Keratinocyte (primary cell): ENCODE measurements at regions not wholly inside any gene's neighbourhood (a gene's known extent, or its start where the extent isn't known, plus 50 kb on each side); places are given as distances from the start of the nearest gene placed in this dataset.

Experiments
- DNase-seq: peaks from one replicate; pipeline ENCODE4 v3.0.0-alpha.2; 2011; ENCODE audit warnings: low read depth, missing footprints, low spot score
- FAIRE-seq: peaks from 2 replicates; lab custom pipeline; 2011; peaks lifted over from hg19 to GRCh38; lab: Jason Lieb, UNC
- H2AFZ ChIP-seq: 2 replicates; pipeline ENCODE4 v1.6.0; 2012; ENCODE audit warnings: low read length, control low read depth, inconsistent platforms; ENCODE audit not compliant: control insufficient read depth
- H3K27ac ChIP-seq: 2 replicates; pipeline ENCODE4 v1.5.1; 2011; ENCODE audit warnings: low read length; ENCODE audit not compliant: control insufficient read depth, insufficient read depth
- H3K27me3 ChIP-seq: 3 replicates; pipeline ENCODE4 v1.6.0; 2011; ENCODE audit warnings: low read length; ENCODE audit not compliant: control insufficient read depth, insufficient read depth; ENCODE audit errors: extremely low read depth
- H3K36me3 ChIP-seq, 2 experiments: 2 replicates in 1 of 2; 3 replicates in 1 of 2; pipeline ENCODE4 v1.5.1; 2011; ENCODE audit warnings: low read length in 2 of 2, mild to moderate bottlenecking in 1 of 2; ENCODE audit not compliant: control insufficient read depth in 2 of 2, insufficient read depth in 2 of 2; ENCODE audit errors: extremely low read depth in 1 of 2
- H3K4me1 ChIP-seq: 3 replicates; pipeline ENCODE4 v1.5.1; 2011; ENCODE audit warnings: low read length; ENCODE audit not compliant: control insufficient read depth, insufficient read depth; ENCODE audit errors: extremely low read depth
- H3K4me2 ChIP-seq: 3 replicates; pipeline ENCODE4 v1.6.0; 2011; ENCODE audit warnings: low read depth, low read length; ENCODE audit not compliant: control insufficient read depth, insufficient read depth; ENCODE audit errors: extremely low read depth
- H3K4me3 ChIP-seq, 3 experiments: fragments of 200-600 bp in 1 of 3; sonication (generic) in 1 of 3; 2 replicates in 2 of 3; 3 replicates in 1 of 3; pipeline ENCODE4 v1.5.1; 2011 to 2016; ENCODE audit warnings: low read length in 3 of 3, mild to moderate bottlenecking in 3 of 3, control low read depth in 2 of 3, inconsistent platforms in 1 of 3, low read depth in 1 of 3, mixed read lengths in 1 of 3, mixed run types in 1 of 3, moderate library complexity in 1 of 3; ENCODE audit not compliant: control insufficient read depth in 2 of 3, insufficient read depth in 2 of 3; ENCODE audit errors: extremely low read depth in 1 of 3
- H3K79me2 ChIP-seq: 2 replicates; pipeline ENCODE4 v1.6.0; 2012; ENCODE audit warnings: low read length; ENCODE audit not compliant: control insufficient read depth, insufficient read depth
- H3K9ac ChIP-seq: 3 replicates; pipeline ENCODE4 v1.6.0; 2011; ENCODE audit warnings: low read length; ENCODE audit not compliant: control insufficient read depth, insufficient read depth; ENCODE audit errors: extremely low read depth
- H3K9me1 ChIP-seq: 3 replicates; pipeline ENCODE4 v1.6.0; 2011; ENCODE audit warnings: low read length; ENCODE audit not compliant: control insufficient read depth, insufficient read depth; ENCODE audit errors: extremely low read depth
- H3K9me3 ChIP-seq: 2 replicates; pipeline ENCODE4 v1.5.1; 2012; ENCODE audit warnings: low read depth, low read length; ENCODE audit not compliant: control insufficient read depth
- H4K20me1 ChIP-seq: 3 replicates; pipeline ENCODE4 v1.6.0; 2011; ENCODE audit warnings: low read length; ENCODE audit not compliant: control insufficient read depth, insufficient read depth; ENCODE audit errors: extremely low read depth
- CTCF ChIP-seq, 3 experiments: IDR thresholded peaks in 1 of 3; conservative IDR thresholded peaks in 1 of 3; optimal IDR thresholded peaks in 1 of 3; 2 replicates in 2 of 3; 3 replicates in 1 of 3; pipeline versions ENCODE3 to v1.5.1; 2011; ENCODE audit warnings: low read length in 3 of 3, mild to moderate bottlenecking in 3 of 3, moderate library complexity in 2 of 3, control low read depth in 1 of 3, inconsistent platforms in 1 of 3; ENCODE audit not compliant: insufficient read depth in 2 of 3; ENCODE audit errors: extremely low read depth in 1 of 3
- EZH2 ChIP-seq: IDR thresholded peaks from one replicate; pipeline ENCODE4 v1.6.1; 2012; ENCODE audit warnings: inconsistent platforms, mild to moderate bottlenecking, low read length, moderate library complexity
- dilution Hi-C: fragments of 300-500 bp; cut with MboI; formaldehyde crosslinking; loops from one replicate; pipeline ENCODE4 v1.7.0; 2020; ENCODE audit warnings: low sequenced_read_pairs; ENCODE audit not compliant: extremely low pct_ligation_motif_present

GRCh38 chr1:58060559-58061170, 485.9 kb downstream of the OMA1 start:
- no peaks in the 10 kb centered on the region for H3K79me2 ChIP-seq
- TF ChIP-seq EZH2 (no peak), CTCF (optimal IDR thresholded peaks at IDR 0.05 in 1 of 3, IDR thresholded peaks at IDR 0.05 in 1 of 3, conservative IDR thresholded peaks at IDR 0.05 in 1 of 3; ENCODE audit: extremely low read depth in 1 of 3, insufficient read depth in 2 of 3, low read length in 3 of 3) (no peak)
- H3K27ac ChIP-seq: no peak overlapping the region
- no peaks in the 10 kb centered on the region for H3K9me3 ChIP-seq
- H3K9me1 ChIP-seq: no peaks in the 10 kb centered on the region
- DNase-seq (no peak), FAIRE-seq (no peak)
- no peak overlapping the region for H3K9ac ChIP-seq
- no peaks in the 10 kb centered on the region for H3K36me3 ChIP-seq
- no peak overlapping the region for H3K4me2 ChIP-seq
- no peaks in the 10 kb centered on the region for H3K27me3 ChIP-seq
- no peak overlapping the region for H3K4me3 ChIP-seq
- no peak overlapping the region for H2AFZ ChIP-seq
- no peaks in the 10 kb centered on the region for H4K20me1 ChIP-seq
- H3K4me1 ChIP-seq: peaks cover 14% of the 10 kb centered on the region
- dilution Hi-C loops: no loop called here

GRCh38 chr1:58059789-58060188, 486.7 kb downstream of the OMA1 start:
- H3K36me3 ChIP-seq: no peaks in the 10 kb centered on the region
- H3K4me3 ChIP-seq: no peak overlapping the region
- no peaks in the 10 kb centered on the region for H3K79me2 ChIP-seq
- H3K4me2 ChIP-seq: no peak overlapping the region
- H3K27ac ChIP-seq: no peak overlapping the region
- no peak overlapping the region for H3K9ac ChIP-seq
- no peak overlapping the region for H2AFZ ChIP-seq
- DNase-seq (no peak), FAIRE-seq (no peak)
- TF ChIP-seq EZH2 (no peak), CTCF (optimal IDR thresholded peaks at IDR 0.05 in 1 of 3, IDR thresholded peaks at IDR 0.05 in 1 of 3, conservative IDR thresholded peaks at IDR 0.05 in 1 of 3; ENCODE audit: extremely low read depth in 1 of 3, insufficient read depth in 2 of 3, low read length in 3 of 3) (no peak)
- peaks cover 14% of the 10 kb centered on the region for H3K4me1 ChIP-seq
- H4K20me1 ChIP-seq: no peaks in the 10 kb centered on the region
- H3K9me3 ChIP-seq: no peaks in the 10 kb centered on the region
- dilution Hi-C loops: no loop called here
- H3K27me3 ChIP-seq: no peaks in the 10 kb centered on the region
- no peaks in the 10 kb centered on the region for H3K9me1 ChIP-seq
